Right cardiac atrium (tissue), 5 donors: ENCODE measurements at regions not wholly inside any gene's neighbourhood (a gene's known extent, or its start where the extent isn't known, plus 50 kb on each side); places are given as distances from the start of the nearest gene placed in this dataset.

Experiments
- ATAC-seq, 2 donors: fragments of 200-7000 bp; cut with Tn5 transposase; one replicate each; pipeline versions ENCODE4 v1.8.0 to v1.9.1; 2020; ENCODE audit warnings: moderate library complexity in 2 of 2, mild to moderate bottlenecking in 1 of 2
- DNase-seq, 3 donors: peaks; one replicate each; pipeline ENCODE4 v3.0.0-alpha.2; 2020
- H3K27ac ChIP-seq: one replicate; pipeline ENCODE4 v1.5.1; 2013; ENCODE audit warnings: mild to moderate bottlenecking, low read length, control low read depth, moderate library complexity
- H3K27me3 ChIP-seq: one replicate; pipeline ENCODE4 v1.6.1; 2013; ENCODE audit not compliant: control insufficient read depth, insufficient read depth
- H3K4me1 ChIP-seq: one replicate; pipeline ENCODE4 v1.6.1; 2013; ENCODE audit warnings: low read length; ENCODE audit not compliant: control insufficient read depth, insufficient read depth
- H3K4me3 ChIP-seq: one replicate; pipeline ENCODE4 v1.5.1; 2013; ENCODE audit warnings: low read length, control low read depth
- H3K9me3 ChIP-seq: one replicate; pipeline ENCODE4 v1.6.1; 2013; ENCODE audit warnings: low read length; ENCODE audit not compliant: control insufficient read depth
- WGBS: extraction: QIAGEN DNeasy Blood & Tissue Kit; methylation state at CpG from one replicate; pipeline ENCODE4 v1.1.7; 2013; 5-methylcytosine and 5-hydroxymethylcytosine counted together
- intact Hi-C, 4 donors: fragments of 100-400 bp; cut with DNase I; formaldehyde crosslinking; loops; one replicate each; pipeline versions ENCODE4 v1.11.0 to v1.14.0; 2022 to 2023
- donor health status: healthy with polysubstance abuse.
- donor health status: DM: no; HTN: yes; CAD: no.
- donor health status: DM: no; HTN: no; CAD: no.
- donor health status: DM: no; HTN: yes; CAD: no; lungs with severe emphysema.
- donor health status: DM: yes; HTN: yes; CAD: no.

GRCh38 chr11:90845799-90846198, 623.0 kb upstream of the CHORDC1 start:
- no peak overlapping the region for H3K27ac ChIP-seq
- no peaks in the 10 kb centered on the region for H3K4me1 ChIP-seq
- no peaks in the 10 kb centered on the region for H3K27me3 ChIP-seq
- WGBS, result 80% methylated on average over 2 of the region's 2 CpGs
- intact Hi-C loops, result no loop called here
- no peak overlapping the region for H3K4me3 ChIP-seq
- DNase-seq (no peak), ATAC-seq (no peak)
- no peaks in the 10 kb centered on the region for H3K9me3 ChIP-seq

DNA sequence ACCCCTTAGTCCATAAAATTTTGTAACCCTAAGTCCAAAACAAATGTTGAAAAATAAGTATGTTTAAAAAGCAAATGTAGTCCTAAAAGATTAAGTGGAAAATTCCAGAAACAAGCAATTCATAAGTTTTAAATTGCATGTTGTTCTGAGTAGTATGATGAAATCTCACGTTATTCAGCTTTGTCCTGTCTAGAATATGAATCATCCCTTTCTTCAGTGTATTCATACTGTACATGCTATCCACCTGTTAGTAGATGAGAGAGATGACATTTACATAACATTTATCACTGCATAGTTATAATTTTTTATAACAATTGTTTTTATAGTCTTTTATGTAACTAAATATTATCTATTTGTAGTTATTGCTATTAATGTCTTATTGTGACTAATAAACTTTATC, 622.3 kb upstream of the CHORDC1 start:
- no peaks in the 10 kb centered on the region for H3K9me3 ChIP-seq
- ATAC-seq, result no peak
- DNase-seq, result no peak
- no peaks in the 10 kb centered on the region for H3K4me1 ChIP-seq
- intact Hi-C loops, result no loop called here
- H3K4me3 ChIP-seq, result no peak overlapping the region
- H3K27ac ChIP-seq, result no peak overlapping the region
- H3K27me3 ChIP-seq, result no peaks in the 10 kb centered on the region
- 67% methylated on average over 1 of the region's 1 CpG for WGBS

- 84% methylated on average over 3 of the region's 3 CpGs for WGBS
These were observed 621.2 kb upstream of the CHORDC1 start for GRCh38 chr11:90844041-90844440.

GRCh38 chr11:90842681-90843080, 619.8 kb upstream of the CHORDC1 start:
- no peak overlapping the region for H3K4me3 ChIP-seq
- H3K27me3 ChIP-seq, result no peaks in the 10 kb centered on the region
- ATAC-seq, result no peak
- H3K9me3 ChIP-seq, result no peaks in the 10 kb centered on the region
- DNase-seq, result no peak
- intact Hi-C loops, result no loop called here
- no peak overlapping the region for H3K27ac ChIP-seq
- no peaks in the 10 kb centered on the region for H3K4me1 ChIP-seq

More at GRCh38 chr11:90844041-90844440, 621.2 kb upstream of the CHORDC1 start:
- Histone ChIP-seq H3K4me1 (no peaks in the 10 kb centered on the region), H3K27ac (no peak overlapping the region), H3K27me3 (no peaks in the 10 kb centered on the region), H3K9me3 (no peaks in the 10 kb centered on the region), H3K4me3 (no peak overlapping the region)
- no peak for DNase-seq
- intact Hi-C loops, result no loop called here
- ATAC-seq, result no peak

DNA sequence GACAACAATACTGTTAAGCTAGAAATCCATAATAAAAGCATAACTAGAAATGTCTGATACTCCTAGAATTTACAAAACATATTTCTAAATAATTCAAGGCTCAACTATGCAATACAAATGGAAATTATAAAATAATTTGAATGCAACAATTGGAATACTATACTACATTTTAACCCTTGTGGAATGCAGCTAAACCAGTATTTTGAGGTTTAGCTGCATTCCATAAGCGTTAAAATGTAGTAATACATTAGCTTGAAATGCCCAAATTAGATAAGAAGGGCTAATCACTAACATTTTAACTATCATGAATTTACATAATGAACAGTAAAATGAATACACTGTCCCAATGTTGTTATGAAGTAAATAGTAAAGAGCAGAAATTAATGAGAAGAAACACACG, 617.2 kb upstream of the CHORDC1 start:
- DNase-seq (no peak), ATAC-seq (no peak)
- H3K27me3 ChIP-seq, result no peaks in the 10 kb centered on the region
- 91% methylated on average over 2 of the region's 2 CpGs for WGBS
- no peaks in the 10 kb centered on the region for H3K4me1 ChIP-seq
- H3K9me3 ChIP-seq, result no peaks in the 10 kb centered on the region
- no peak overlapping the region for H3K4me3 ChIP-seq
- H3K27ac ChIP-seq, result no peak overlapping the region
- intact Hi-C loops, result no loop called here

DNA sequence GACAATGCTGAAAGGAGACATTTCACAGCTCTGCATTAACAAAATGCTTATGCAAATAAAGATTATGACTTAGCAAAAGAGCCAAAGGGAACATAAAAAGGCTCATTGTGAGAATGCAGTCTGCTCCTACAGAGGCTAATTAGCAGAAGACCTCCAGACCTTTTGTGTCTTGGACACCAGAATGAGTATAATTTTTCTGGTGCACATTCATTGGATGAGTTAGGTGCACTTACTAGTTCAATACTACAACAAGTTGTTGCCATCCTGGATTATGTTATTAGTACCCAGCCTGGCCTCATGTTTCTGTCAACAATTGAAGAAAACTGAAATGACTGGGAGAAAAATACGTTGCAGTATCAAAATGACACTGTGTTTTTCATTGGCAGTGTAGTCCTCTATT, 613.2 kb upstream of the CHORDC1 start:
- intact Hi-C loops, result no loop called here
- Histone ChIP-seq H3K4me3 (no peak overlapping the region), H3K9me3 (no peaks in the 10 kb centered on the region), H3K27me3 (no peaks in the 10 kb centered on the region), H3K4me1 (no peaks in the 10 kb centered on the region), H3K27ac (no peak overlapping the region)
- DNase-seq (no peak), ATAC-seq (no peak)
- WGBS, result 47% methylated on average over 1 of the region's 1 CpG

GRCh38 chr11:90823446-90823845, 600.6 kb upstream of the CHORDC1 start:
- DNase-seq, result no peak
- Histone ChIP-seq H3K4me1 (no peaks in the 10 kb centered on the region), H3K4me3 (no peak overlapping the region), H3K9me3 (no peaks in the 10 kb centered on the region), H3K27me3 (no peaks in the 10 kb centered on the region), H3K27ac (no peak overlapping the region)
- intact Hi-C loops, result no loop called here
- no peak for ATAC-seq
- WGBS, result 76% methylated on average over 4 of the region's 4 CpGs

GRCh38 chr11:90822996-90823395, 600.1 kb upstream of the CHORDC1 start:
- no peak for ATAC-seq

DNA sequence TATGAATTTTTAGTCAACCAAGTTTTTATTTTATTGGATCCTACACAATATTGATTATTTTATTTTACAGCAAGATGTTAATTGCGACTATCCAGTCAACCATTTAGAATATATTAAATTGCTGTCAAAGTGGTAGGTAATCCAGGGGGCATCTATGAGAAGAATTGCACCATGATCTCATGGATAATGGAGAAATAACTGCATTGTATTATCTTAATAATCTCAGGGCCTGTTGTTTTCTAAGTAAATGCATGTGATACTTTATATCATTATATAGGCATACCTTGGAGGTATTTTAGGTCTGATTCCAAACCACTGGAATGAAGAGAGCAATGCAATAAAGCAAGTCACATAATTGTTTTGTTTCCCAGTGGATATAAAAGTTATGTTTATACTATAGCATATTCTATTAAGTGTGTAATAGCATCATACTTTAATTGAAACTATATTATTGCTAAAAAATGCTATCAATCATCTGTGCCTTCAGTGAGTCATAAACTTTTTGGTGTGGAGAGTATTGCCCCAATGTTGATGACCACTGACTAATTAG, 595.4 kb upstream of the CHORDC1 start:
- H3K27ac ChIP-seq, result no peak overlapping the region

More at GRCh38 chr11:90822996-90823395, 600.1 kb upstream of the CHORDC1 start:
- DNase-seq, result no peak
- H3K9me3 ChIP-seq, result no peaks in the 10 kb centered on the region
- intact Hi-C loops, result no loop called here
- no peak overlapping the region for H3K4me3 ChIP-seq
- H3K27me3 ChIP-seq, result no peaks in the 10 kb centered on the region
- no peak overlapping the region for H3K27ac ChIP-seq
- 78% methylated on average over 5 of the region's 5 CpGs for WGBS
- H3K4me1 ChIP-seq, result no peaks in the 10 kb centered on the region

GRCh38 chr11:90809581-90809980, 586.7 kb upstream of the CHORDC1 start:
- 74% methylated on average over 5 of the region's 5 CpGs for WGBS
- no peaks in the 10 kb centered on the region for H3K4me1 ChIP-seq
- no peaks in the 10 kb centered on the region for H3K27me3 ChIP-seq
- ATAC-seq (no peak), DNase-seq (no peak)
- no peaks in the 10 kb centered on the region for H3K9me3 ChIP-seq
- H3K4me3 ChIP-seq, result no peak overlapping the region
- intact Hi-C loops, result no loop called here
- no peak overlapping the region for H3K27ac ChIP-seq

More for the DNA sequence above, 595.4 kb upstream of the CHORDC1 start:
- intact Hi-C loops, result no loop called here
- Histone ChIP-seq H3K9me3 (peaks cover 2% of the 10 kb centered on the region), H3K27me3 (no peaks in the 10 kb centered on the region), H3K4me3 (no peak overlapping the region), H3K4me1 (no peaks in the 10 kb centered on the region)
- ATAC-seq (no peak), DNase-seq (no peak)
- WGBS, result 81% methylated on average over 1 of the region's 1 CpG

- H3K27ac ChIP-seq, result no peak overlapping the region
- intact Hi-C loops, result no loop called here
- H3K27me3 ChIP-seq, result no peaks in the 10 kb centered on the region
- H3K4me3 ChIP-seq, result no peak overlapping the region
- 80% methylated on average over 3 of the region's 3 CpGs for WGBS
- no peak for ATAC-seq
- H3K4me1 ChIP-seq, result no peaks in the 10 kb centered on the region
- DNase-seq, result no peak
- H3K9me3 ChIP-seq, result no peaks in the 10 kb centered on the region
These were observed 582.3 kb upstream of the CHORDC1 start for GRCh38 chr11:90805172-90805571.

GRCh38 chr11:90803831-90804230, 581.0 kb upstream of the CHORDC1 start:
- no peak for DNase-seq
- H3K9me3 ChIP-seq, result no peaks in the 10 kb centered on the region
- no peak overlapping the region for H3K27ac ChIP-seq
- H3K4me3 ChIP-seq, result no peak overlapping the region
- no peaks in the 10 kb centered on the region for H3K27me3 ChIP-seq
- intact Hi-C loops, result no loop called here
- no peak for ATAC-seq
- no peaks in the 10 kb centered on the region for H3K4me1 ChIP-seq
- 82% methylated on average over 7 of the region's 7 CpGs for WGBS
